Stimulated activated CD4-positive, alpha-beta T cell treated with anti-CD3 and anti-CD28 coated beads, TNF-alpha, amount 100 ng/mL, for 1 hour (primary cell): ENCODE measurements at regions not wholly inside any gene's neighbourhood (a gene's known extent, or its start where the extent isn't known, plus 50 kb on each side); places are given as distances from the start of the nearest gene placed in this dataset.

Source experiments
- DNase-seq, 3 donors: peaks; one replicate each; pipeline ENCODE4 v3.0.0-alpha.2; 2020; ENCODE audit warnings: low read depth in 3 of 3, low spot score in 1 of 3

- DNase-seq, result no peak
Measured at GRCh38 chr18:46425511-46425910, 231.5 kb downstream of the LOXHD1 start.

DNA sequence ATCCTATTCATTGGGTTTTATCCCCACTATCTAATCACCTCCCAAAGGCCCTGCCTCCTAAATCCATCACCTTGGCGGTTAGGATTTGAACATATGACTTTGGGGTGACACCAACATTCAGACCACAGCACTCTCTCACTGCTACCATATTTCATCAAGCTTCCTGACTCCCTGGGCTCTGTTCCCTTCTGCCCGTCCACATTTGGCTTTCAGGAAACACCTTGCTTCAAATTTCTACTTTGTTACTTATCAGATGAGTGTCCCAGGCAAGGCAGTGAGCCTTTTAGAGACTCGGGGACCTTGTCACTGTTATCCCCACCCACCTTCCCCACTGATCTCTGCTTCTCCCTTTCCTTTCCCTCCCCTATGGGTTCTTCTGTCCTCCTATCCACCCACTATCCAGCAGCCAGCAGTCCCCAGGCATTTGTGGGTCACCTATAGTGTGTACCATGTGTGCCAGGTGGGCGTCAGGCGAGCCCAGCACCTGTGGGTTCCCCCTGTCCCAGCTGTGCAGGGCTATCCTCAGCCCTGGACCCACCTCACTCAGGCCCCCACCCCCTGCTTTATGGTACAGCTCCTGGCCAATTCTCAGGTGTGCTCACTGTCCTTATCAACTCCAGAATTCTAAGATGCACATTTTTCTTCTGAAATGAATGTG, 230.9 kb downstream of the LOXHD1 start:
- DNase-seq, result no peak

- no peak for DNase-seq
Measured at GRCh38 chr18:46426679-46427047, 230.4 kb downstream of the LOXHD1 start.
